ENCODE measurements at regions not wholly inside any gene's neighbourhood (a gene's known extent, or its start where the extent isn't known, plus 50 kb on each side); places are given as distances from the start of the nearest gene placed in this dataset.

GRCh38 chr16:65689726-65690125 is 567.9 kb upstream of the CDH11 start:
- DNase-seq (ENCODE audit: low spot score), result no peak
- Histone ChIP-seq H3K36me3 (replicated peaks; ENCODE audit: insufficient read depth, low read depth) (no peaks in the 10 kb centered on the region), H3K27me3 (no peaks in the 10 kb centered on the region), H3K79me2 (no peaks in the 10 kb centered on the region), H3K4me3 (no peak overlapping the region), H3K9me2 (replicated peaks; ENCODE audit: insufficient read depth) (no peaks in the 10 kb centered on the region), H3K27ac (no peak overlapping the region), H4K20me1 (ENCODE audit: insufficient read depth, poor library complexity, severe bottlenecking) (no peaks in the 10 kb centered on the region), H3K4me1 (ENCODE audit: insufficient read depth) (no peaks in the 10 kb centered on the region), H3K9me3 (ENCODE audit: low read depth) (no peaks in the 10 kb centered on the region), H2AFZ (no peak overlapping the region), H3K4me2 (no peak overlapping the region)
- no peak for TF ChIP-seq EZH2phosphoT487 (IDR thresholded peaks at IDR 0.05; ENCODE audit: low read depth, severe bottlenecking, unreplicated experiment)
- no peak for TF ChIP-seq CTCF (IDR thresholded peaks at IDR 0.05; ENCODE audit: poor library complexity)
- TF ChIP-seq EZH2 (IDR thresholded peaks at IDR 0.05; ENCODE audit: borderline replicate concordance), result no peak
- 100% methylated on average over 7 of the region's 8 CpGs for WGBS (ENCODE audit: low lambda C conversion rate, missing lambda C conversion rate)

DNA sequence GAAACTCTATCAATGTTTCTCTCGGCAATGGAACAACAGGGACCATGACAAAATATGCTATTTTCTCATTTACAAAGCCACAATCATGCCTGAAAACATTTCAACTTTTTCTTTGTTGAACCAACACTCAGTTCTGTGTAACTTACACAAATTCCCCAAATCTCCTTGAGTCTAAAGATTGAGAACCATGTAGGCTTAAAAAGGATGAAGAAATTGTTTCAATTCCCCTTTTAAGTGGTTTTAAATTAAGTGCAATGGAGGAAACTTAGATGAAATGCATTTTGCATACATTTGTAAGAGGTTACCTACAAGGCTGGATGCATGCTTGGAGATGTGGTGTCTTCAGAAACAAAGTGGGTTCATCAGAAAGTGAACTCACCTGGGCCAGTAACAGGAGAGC is 566.4 kb upstream of the CDH11 start:
- Histone ChIP-seq H3K36me3 (replicated peaks; ENCODE audit: insufficient read depth, low read depth) (no peaks in the 10 kb centered on the region), H3K9me3 (ENCODE audit: low read depth) (no peaks in the 10 kb centered on the region), H3K4me2 (no peak overlapping the region), H3K9me2 (replicated peaks; ENCODE audit: insufficient read depth) (no peaks in the 10 kb centered on the region), H3K27ac (no peak overlapping the region), H3K4me1 (ENCODE audit: insufficient read depth) (no peaks in the 10 kb centered on the region), H3K27me3 (no peaks in the 10 kb centered on the region), H2AFZ (no peak overlapping the region), H4K20me1 (ENCODE audit: insufficient read depth, poor library complexity, severe bottlenecking) (no peaks in the 10 kb centered on the region), H3K4me3 (no peak overlapping the region), H3K79me2 (no peaks in the 10 kb centered on the region)
- WGBS (ENCODE audit: low lambda C conversion rate, missing lambda C conversion rate), result 82% methylated on average over 1 of the region's 1 CpG
- TF ChIP-seq EZH2 (IDR thresholded peaks at IDR 0.05; ENCODE audit: borderline replicate concordance), result no peak
- no peak for TF ChIP-seq EZH2phosphoT487 (IDR thresholded peaks at IDR 0.05; ENCODE audit: low read depth, severe bottlenecking, unreplicated experiment)
- no peak for TF ChIP-seq CTCF (IDR thresholded peaks at IDR 0.05; ENCODE audit: poor library complexity)
- DNase-seq (ENCODE audit: low spot score), result no peak

DNA sequence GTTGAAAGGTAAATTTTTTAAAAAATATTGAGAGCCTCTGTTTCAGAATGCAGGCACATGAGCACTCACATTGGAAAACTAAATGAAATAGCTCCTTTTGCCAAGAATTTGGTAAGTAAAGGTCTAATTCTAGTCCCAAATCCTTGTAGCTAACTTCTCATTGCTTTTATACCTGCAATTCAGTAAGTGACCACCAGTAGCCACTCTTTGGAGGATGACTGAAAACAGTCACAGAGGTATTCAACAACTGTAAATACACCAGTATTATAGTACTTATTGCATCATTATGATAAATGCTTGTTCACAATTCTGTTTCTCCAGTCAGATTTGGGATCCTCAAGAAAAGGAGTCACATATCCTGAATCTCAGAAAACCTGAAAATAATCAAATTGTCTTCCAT is 562.4 kb upstream of the CDH11 start:
- H3K27ac ChIP-seq, result no peak overlapping the region
- no peaks in the 10 kb centered on the region for H3K9me3 ChIP-seq (ENCODE audit: low read depth)
- no peak overlapping the region for H2AFZ ChIP-seq
- no peak overlapping the region for H3K4me2 ChIP-seq
- H3K4me1 ChIP-seq (ENCODE audit: insufficient read depth), result no peaks in the 10 kb centered on the region
- no peaks in the 10 kb centered on the region for H3K36me3 ChIP-seq (replicated peaks; ENCODE audit: insufficient read depth, low read depth)
- H3K27me3 ChIP-seq, result no peaks in the 10 kb centered on the region
- no peaks in the 10 kb centered on the region for H4K20me1 ChIP-seq (ENCODE audit: insufficient read depth, poor library complexity, severe bottlenecking)
- TF ChIP-seq CTCF (IDR thresholded peaks at IDR 0.05; ENCODE audit: poor library complexity) (no peak), EZH2phosphoT487 (IDR thresholded peaks at IDR 0.05; ENCODE audit: low read depth, severe bottlenecking, unreplicated experiment) (no peak), EZH2 (IDR thresholded peaks at IDR 0.05; ENCODE audit: borderline replicate concordance) (no peak)
- no peak for DNase-seq (ENCODE audit: low spot score)
- H3K9me2 ChIP-seq (replicated peaks; ENCODE audit: insufficient read depth), result no peaks in the 10 kb centered on the region
- no peaks in the 10 kb centered on the region for H3K79me2 ChIP-seq
- H3K4me3 ChIP-seq, result no peak overlapping the region

DNA sequence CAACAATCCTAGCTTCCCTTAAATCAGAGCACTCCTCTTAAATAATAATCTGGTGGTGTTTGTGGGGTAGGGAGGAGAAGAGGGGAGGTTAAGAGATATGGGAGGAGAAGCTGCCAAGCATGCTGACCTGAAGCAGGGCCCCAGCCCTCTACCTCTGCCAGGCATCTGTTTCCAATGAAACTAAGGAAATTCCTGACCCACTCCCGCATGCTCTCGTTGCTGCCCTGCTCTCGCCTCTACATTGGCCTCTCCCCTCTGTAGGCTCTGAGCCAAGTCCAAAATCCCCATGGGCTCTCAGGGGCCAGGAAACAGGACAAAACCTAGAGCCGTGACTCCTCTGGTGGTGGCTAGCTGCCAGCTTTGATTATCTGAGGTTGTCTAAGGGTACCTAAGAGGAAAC is 559.5 kb upstream of the CDH11 start:
- H3K27me3 ChIP-seq, result no peaks in the 10 kb centered on the region
- TF ChIP-seq EZH2phosphoT487 (IDR thresholded peaks at IDR 0.05; ENCODE audit: low read depth, severe bottlenecking, unreplicated experiment) (no peak), EZH2 (IDR thresholded peaks at IDR 0.05; ENCODE audit: borderline replicate concordance) (no peak), CTCF (IDR thresholded peaks at IDR 0.05; ENCODE audit: poor library complexity) (no peak)
- H3K4me1 ChIP-seq (ENCODE audit: insufficient read depth), result no peaks in the 10 kb centered on the region
- H2AFZ ChIP-seq, result no peak overlapping the region
- 66% methylated on average over 4 of the region's 4 CpGs for WGBS (ENCODE audit: low lambda C conversion rate, missing lambda C conversion rate)
- H3K36me3 ChIP-seq (replicated peaks; ENCODE audit: insufficient read depth, low read depth), result no peaks in the 10 kb centered on the region
- no peak overlapping the region for H3K27ac ChIP-seq
- no peaks in the 10 kb centered on the region for H3K9me3 ChIP-seq (ENCODE audit: low read depth)
- H3K4me3 ChIP-seq, result no peak overlapping the region
- DNase-seq (ENCODE audit: low spot score), result no peak
- H3K9me2 ChIP-seq (replicated peaks; ENCODE audit: insufficient read depth), result no peaks in the 10 kb centered on the region
- no peaks in the 10 kb centered on the region for H4K20me1 ChIP-seq (ENCODE audit: insufficient read depth, poor library complexity, severe bottlenecking)
- no peaks in the 10 kb centered on the region for H3K79me2 ChIP-seq
- no peak overlapping the region for H3K4me2 ChIP-seq
